ENCODE measurements at regions not wholly inside any gene's neighbourhood (a gene's known extent, or its start where the extent isn't known, plus 50 kb on each side); places are given as distances from the start of the nearest gene placed in this dataset.

DNA sequence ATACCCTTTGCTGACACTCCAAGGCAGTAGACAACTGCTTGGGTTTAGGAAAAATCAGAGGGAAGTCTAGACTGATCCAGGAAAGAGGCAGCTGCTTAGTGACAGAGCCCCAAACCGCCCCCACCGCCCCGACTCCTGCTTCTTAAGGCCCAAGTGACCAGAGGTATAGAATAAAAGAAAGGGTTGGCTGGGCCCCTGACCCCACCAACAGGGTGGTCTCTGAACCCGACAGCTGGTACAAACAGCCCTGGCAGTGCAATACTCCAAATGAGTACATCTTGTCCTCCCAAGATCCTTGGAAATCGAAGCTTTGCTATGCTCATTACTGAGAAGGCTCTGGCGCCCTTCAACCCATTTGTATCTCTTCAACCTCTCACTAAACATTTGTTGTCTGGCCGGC is 60.6 kb downstream of the PABIR2 start:
- no peak overlapping the region for H3K27ac Mint-ChIP-seq (ENCODE audit: unreplicated experiment)
- H3K27me3 Mint-ChIP-seq (ENCODE audit: unreplicated experiment), result peaks cover 5% of the 10 kb centered on the region
- DNase-seq (ENCODE audit: low spot score), result no peak
- no peaks in the 10 kb centered on the region for H3K9me3 Mint-ChIP-seq (ENCODE audit: unreplicated experiment)
- no peaks in the 10 kb centered on the region for H3K36me3 Mint-ChIP-seq (ENCODE audit: low read depth, unreplicated experiment)
- H3K4me3 Mint-ChIP-seq (ENCODE audit: unreplicated experiment), result no peak overlapping the region
- peaks cover 27% of the 10 kb centered on the region for H3K4me1 Mint-ChIP-seq (ENCODE audit: unreplicated experiment)
- TF ChIP-seq, protein P1, sequence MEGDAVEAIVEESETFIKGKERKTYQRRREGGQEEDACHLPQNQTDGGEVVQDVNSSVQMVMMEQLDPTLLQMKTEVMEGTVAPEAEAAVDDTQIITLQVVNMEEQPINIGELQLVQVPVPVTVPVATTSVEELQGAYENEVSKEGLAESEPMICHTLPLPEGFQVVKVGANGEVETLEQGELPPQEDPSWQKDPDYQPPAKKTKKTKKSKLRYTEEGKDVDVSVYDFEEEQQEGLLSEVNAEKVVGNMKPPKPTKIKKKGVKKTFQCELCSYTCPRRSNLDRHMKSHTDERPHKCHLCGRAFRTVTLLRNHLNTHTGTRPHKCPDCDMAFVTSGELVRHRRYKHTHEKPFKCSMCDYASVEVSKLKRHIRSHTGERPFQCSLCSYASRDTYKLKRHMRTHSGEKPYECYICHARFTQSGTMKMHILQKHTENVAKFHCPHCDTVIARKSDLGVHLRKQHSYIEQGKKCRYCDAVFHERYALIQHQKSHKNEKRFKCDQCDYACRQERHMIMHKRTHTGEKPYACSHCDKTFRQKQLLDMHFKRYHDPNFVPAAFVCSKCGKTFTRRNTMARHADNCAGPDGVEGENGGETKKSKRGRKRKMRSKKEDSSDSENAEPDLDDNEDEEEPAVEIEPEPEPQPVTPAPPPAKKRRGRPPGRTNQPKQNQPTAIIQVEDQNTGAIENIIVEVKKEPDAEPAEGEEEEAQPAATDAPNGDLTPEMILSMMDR (IDR thresholded peaks at IDR 0.05; ENCODE audit: unreplicated experiment), result no peak

- no peak for DNase-seq (ENCODE audit: low spot score)
- Mint-ChIP-seq H3K27ac (ENCODE audit: unreplicated experiment) (no peak overlapping the region), H3K4me1 (ENCODE audit: unreplicated experiment) (peaks cover 31% of the 10 kb centered on the region), H3K27me3 (ENCODE audit: unreplicated experiment) (peaks cover 5% of the 10 kb centered on the region), H3K9me3 (ENCODE audit: unreplicated experiment) (no peaks in the 10 kb centered on the region), H3K36me3 (ENCODE audit: low read depth, unreplicated experiment) (no peaks in the 10 kb centered on the region), H3K4me3 (ENCODE audit: unreplicated experiment) (no peak overlapping the region)
- TF ChIP-seq, protein P1 (IDR thresholded peaks at IDR 0.05; ENCODE audit: unreplicated experiment), result no peak
Measured at GRCh38 chrX:134735015-134735414, 62.0 kb downstream of the PABIR2 start.

DNA sequence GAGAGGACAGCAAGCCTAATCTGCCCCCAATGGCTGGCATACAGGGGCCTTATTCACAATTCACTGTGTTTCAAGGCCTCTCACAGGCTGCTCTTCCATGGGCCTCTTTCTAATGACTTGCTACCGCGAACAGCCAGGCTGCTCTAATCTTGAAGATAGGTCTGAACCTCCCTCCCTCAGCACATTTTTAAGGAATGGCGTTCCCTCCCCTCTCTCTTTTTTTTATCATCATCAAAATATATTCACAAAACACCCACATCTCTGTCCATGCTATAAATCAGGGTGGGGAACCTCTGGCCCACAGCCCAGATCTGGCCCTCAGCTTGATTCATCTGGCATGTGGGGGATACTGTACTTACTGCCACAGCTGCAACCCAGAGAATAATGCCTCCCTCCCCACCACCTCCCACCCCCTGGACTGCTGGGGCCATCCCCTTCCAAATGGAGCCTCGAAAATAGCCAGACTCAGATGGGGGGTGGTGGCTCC is 62.5 kb downstream of the PABIR2 start:
- Mint-ChIP-seq H3K9me3 (ENCODE audit: unreplicated experiment) (no peaks in the 10 kb centered on the region), H3K27ac (ENCODE audit: unreplicated experiment) (no peak overlapping the region), H3K4me1 (ENCODE audit: unreplicated experiment) (peaks cover 31% of the 10 kb centered on the region), H3K4me3 (ENCODE audit: unreplicated experiment) (no peak overlapping the region), H3K36me3 (ENCODE audit: low read depth, unreplicated experiment) (no peaks in the 10 kb centered on the region), H3K27me3 (ENCODE audit: unreplicated experiment) (peaks cover 5% of the 10 kb centered on the region)
- no peak for DNase-seq (ENCODE audit: low spot score)
- TF ChIP-seq, protein P1 (IDR thresholded peaks at IDR 0.05; ENCODE audit: unreplicated experiment), result no peak

- H3K36me3 Mint-ChIP-seq (ENCODE audit: low read depth, unreplicated experiment), result no peaks in the 10 kb centered on the region
- no peaks in the 10 kb centered on the region for H3K9me3 Mint-ChIP-seq (ENCODE audit: unreplicated experiment)
- TF ChIP-seq, protein P1 (IDR thresholded peaks at IDR 0.05; ENCODE audit: unreplicated experiment), result no peak
- H3K4me3 Mint-ChIP-seq (ENCODE audit: unreplicated experiment), result no peak overlapping the region
- H3K4me1 Mint-ChIP-seq (ENCODE audit: unreplicated experiment), result peaks cover 27% of the 10 kb centered on the region
- peak overlapping the region; percentile 81 for H3K27ac Mint-ChIP-seq (ENCODE audit: unreplicated experiment)
- H3K27me3 Mint-ChIP-seq (ENCODE audit: unreplicated experiment), result peaks cover 5% of the 10 kb centered on the region
- DNase-seq (ENCODE audit: low spot score), result no peak
Measured at GRCh38 chrX:134733591-134733990, 63.4 kb downstream of the PABIR2 start.

DNA sequence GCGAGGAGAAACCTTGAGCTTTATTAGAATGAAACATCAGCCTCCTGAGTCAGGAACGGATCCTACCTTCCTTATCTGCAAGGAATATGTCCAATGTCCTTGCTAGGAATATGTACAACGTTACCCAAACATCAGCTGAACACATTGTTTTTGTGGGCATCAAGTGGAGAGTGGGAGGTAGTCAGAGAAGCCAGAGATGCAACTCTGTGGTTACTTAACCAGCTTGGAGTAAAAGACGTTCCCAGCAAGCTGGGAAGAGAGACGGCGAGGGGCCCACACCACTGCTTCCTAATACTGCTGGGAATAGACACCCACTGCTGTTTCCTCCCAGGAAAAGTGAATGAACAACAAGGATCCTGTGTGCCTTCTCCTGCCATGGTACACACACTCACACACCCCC is 64.3 kb downstream of the PABIR2 start:
- Mint-ChIP-seq H3K9me3 (ENCODE audit: unreplicated experiment) (no peaks in the 10 kb centered on the region), H3K27me3 (ENCODE audit: unreplicated experiment) (peaks cover 5% of the 10 kb centered on the region), H3K36me3 (ENCODE audit: low read depth, unreplicated experiment) (no peaks in the 10 kb centered on the region), H3K4me3 (ENCODE audit: unreplicated experiment) (no peak overlapping the region), H3K27ac (ENCODE audit: unreplicated experiment) (peak overlapping the region; percentile 81), H3K4me1 (ENCODE audit: unreplicated experiment) (peaks cover 22% of the 10 kb centered on the region)
- TF ChIP-seq, protein P1 (IDR thresholded peaks at IDR 0.05; ENCODE audit: unreplicated experiment), result no peak
- DNase-seq (ENCODE audit: low spot score), result no peak
